Endothelial cell of umbilical vein (primary cell): ENCODE measurements at regions not wholly inside any gene's neighbourhood (a gene's known extent, or its start where the extent isn't known, plus 50 kb on each side); places are given as distances from the start of the nearest gene placed in this dataset.

Experiments
- BruUV-seq: library from RNA; stranded (reverse); fragments of 400-500 nt; replicated peaks from 2 replicates; lab custom pipeline; 2021; lab: Mats Ljungman, UMichigan
- CTCF ChIA-PET: fragments of 300-600, 350-600 bp; sonication (Branson Sonifier 250); formaldehyde crosslinking; loops from one replicate; lab custom pipeline; 2021; ENCODE audit warnings: antibody characterized with exemption, inconsistent platforms; lab: Charles Lee
- POLR2A ChIA-PET: fragments of 300-600, 350-600 bp; sonication (Branson Sonifier 250); formaldehyde crosslinking; loops from one replicate; lab custom pipeline; 2021; ENCODE audit warnings: antibody characterized with exemption, inconsistent platforms; lab: Charles Lee
- DNase-seq: peaks from one replicate; pipeline ENCODE4 v3.0.0-alpha.2; 2011; ENCODE audit warnings: low read depth, low spot score
- FAIRE-seq: peaks from 2 replicates; lab custom pipeline; 2011; peaks lifted over from hg19 to GRCh38; lab: Jason Lieb, UNC
- H2AFZ ChIP-seq: 2 replicates; pipeline ENCODE4 v1.6.0; 2012; ENCODE audit warnings: low read depth, low read length, control low read depth, inconsistent platforms
- H3K27ac ChIP-seq: 2 replicates; pipeline ENCODE4 v1.5.1; 2011; ENCODE audit warnings: low read depth, mild to moderate bottlenecking, control low read depth, low read length, moderate library complexity; ENCODE audit not compliant: insufficient read depth
- H3K27me3 ChIP-seq, 2 experiments: 2 replicates each; pipeline versions ENCODE4 v1.6.0 to v1.6.1; 2011; ENCODE audit warnings: low read length in 2 of 2, mixed read lengths in 1 of 2; ENCODE audit not compliant: control insufficient read depth in 2 of 2, insufficient read depth in 2 of 2
- H3K36me3 ChIP-seq, 2 experiments: 2 replicates in 1 of 2; 3 replicates in 1 of 2; pipeline ENCODE4 v1.5.1; 2011; ENCODE audit warnings: low read length in 2 of 2, mild to moderate bottlenecking in 1 of 2, moderate library complexity in 1 of 2; ENCODE audit not compliant: control insufficient read depth in 2 of 2, insufficient read depth in 2 of 2; ENCODE audit errors: extremely low read depth in 1 of 2
- H3K4me1 ChIP-seq: 3 replicates; pipeline ENCODE4 v1.5.1; 2011; ENCODE audit warnings: mild to moderate bottlenecking, low read length; ENCODE audit not compliant: control insufficient read depth, insufficient read depth; ENCODE audit errors: extremely low read depth
- H3K4me2 ChIP-seq: 2 replicates; pipeline ENCODE4 v1.6.1; 2011; ENCODE audit warnings: low read length, control low read depth, mixed read lengths; ENCODE audit not compliant: insufficient read depth
- H3K4me3 ChIP-seq, 3 experiments: fragments of 200-600 bp in 1 of 3; sonication (generic), shearing (Covaris generic) in 1 of 3; replicated peaks in 1 of 3; 2 replicates each; pipeline ENCODE4 v1.5.1; 2011 to 2016; ENCODE audit warnings: control low read depth in 3 of 3, low read length in 3 of 3, mild to moderate bottlenecking in 2 of 3, inconsistent platforms in 1 of 3, low read depth in 1 of 3, moderate library complexity in 1 of 3; ENCODE audit not compliant: insufficient read depth in 1 of 3
- H3K79me2 ChIP-seq: 2 replicates; pipeline ENCODE4 v1.6.0; 2012; ENCODE audit warnings: low read length, inconsistent platforms; ENCODE audit not compliant: control insufficient read depth, insufficient read depth
- H3K9ac ChIP-seq: replicated peaks from 2 replicates; pipeline ENCODE3; 2011; ENCODE audit warnings: low read length, control low read depth; ENCODE audit not compliant: insufficient read depth; ENCODE audit errors: extremely low read depth
- H3K9me1 ChIP-seq: replicated peaks from 3 replicates; pipeline ENCODE4 v1.6.0; 2011; ENCODE audit warnings: mild to moderate bottlenecking, low read length; ENCODE audit not compliant: control insufficient read depth, insufficient read depth; ENCODE audit errors: extremely low read depth
- H3K9me3 ChIP-seq: replicated peaks from 2 replicates; pipeline ENCODE4 v1.5.1; 2012; ENCODE audit warnings: low read length, inconsistent platforms; ENCODE audit not compliant: control insufficient read depth, insufficient read depth
- H4K20me1 ChIP-seq: replicated peaks from 2 replicates; pipeline ENCODE3; 2011; ENCODE audit warnings: mild to moderate bottlenecking, low read length; ENCODE audit not compliant: control insufficient read depth, insufficient read depth; ENCODE audit errors: extremely low read depth
- EZH2 ChIP-seq: IDR thresholded peaks from 2 replicates; pipeline ENCODE4 v1.6.1; 2012; ENCODE audit warnings: borderline replicate concordance, low read depth, mild to moderate bottlenecking, moderate library complexity, low read length, inconsistent platforms; ENCODE audit not compliant: severe bottlenecking
- FOS ChIP-seq: IDR thresholded peaks from 2 replicates; pipeline ENCODE4 v1.6.1; 2011; ENCODE audit warnings: mild to moderate bottlenecking, low read length, moderate library complexity, borderline replicate concordance; ENCODE audit not compliant: insufficient read depth
- GATA2 ChIP-seq: IDR thresholded peaks from 2 replicates; pipeline ENCODE4 v1.7.0; 2011; ENCODE audit warnings: low read depth, mild to moderate bottlenecking, moderate library complexity, mixed read lengths, low read length; ENCODE audit not compliant: insufficient read length, insufficient read depth
- JUN ChIP-seq: IDR thresholded peaks from 2 replicates; pipeline ENCODE4 v1.6.1; 2011; ENCODE audit warnings: borderline replicate concordance, low read depth; ENCODE audit not compliant: insufficient read length, insufficient read depth
- MYC ChIP-seq: IDR thresholded peaks from one replicate; pipeline ENCODE4 v1.6.1; 2011; ENCODE audit warnings: mild to moderate bottlenecking, low read depth, low read length
- POLR2A ChIP-seq: IDR thresholded peaks from 2 replicates; pipeline ENCODE4 v1.6.1; 2012; ENCODE audit warnings: low read depth, mild to moderate bottlenecking, control low read depth, low read length
- POLR2AphosphoS5 ChIP-seq: IDR thresholded peaks from 2 replicates; pipeline ENCODE4 v1.6.1; 2012; ENCODE audit warnings: low read depth, mild to moderate bottlenecking, control low read depth, low read length, moderate library complexity; ENCODE audit not compliant: insufficient read depth
- dilution Hi-C: fragments of 300-500 bp; cut with MboI; formaldehyde crosslinking; loops from one replicate; pipeline ENCODE4 v1.15.0; 2019; ENCODE audit warnings: low sequenced_read_pairs; ENCODE audit not compliant: extremely low pct_ligation_motif_present
- intact Hi-C: fragments of 100-400 bp; cut with micrococcal nuclease; formaldehyde crosslinking; loops from one replicate; pipeline ENCODE4 v1.10.0; 2022
- TF ChIP-seq, protein P1 (sequence below), 2 donors: IDR thresholded peaks; 1 replicate in 1 of 2; 2 replicates in 1 of 2; pipeline ENCODE4 v1.5.1; 2011; ENCODE audit warnings: low read length in 2 of 2, mild to moderate bottlenecking in 2 of 2, moderate library complexity in 2 of 2, control low read depth in 1 of 2, inconsistent platforms in 1 of 2, low read depth in 1 of 2; ENCODE audit not compliant: insufficient read depth in 1 of 2; ENCODE audit errors: extremely low read depth in 1 of 2
- TF ChIP-seq, protein P2 (sequence below): IDR thresholded peaks from 2 replicates; pipeline ENCODE4 v1.6.1; 2011; ENCODE audit not compliant: insufficient read depth, insufficient read length

DNA sequence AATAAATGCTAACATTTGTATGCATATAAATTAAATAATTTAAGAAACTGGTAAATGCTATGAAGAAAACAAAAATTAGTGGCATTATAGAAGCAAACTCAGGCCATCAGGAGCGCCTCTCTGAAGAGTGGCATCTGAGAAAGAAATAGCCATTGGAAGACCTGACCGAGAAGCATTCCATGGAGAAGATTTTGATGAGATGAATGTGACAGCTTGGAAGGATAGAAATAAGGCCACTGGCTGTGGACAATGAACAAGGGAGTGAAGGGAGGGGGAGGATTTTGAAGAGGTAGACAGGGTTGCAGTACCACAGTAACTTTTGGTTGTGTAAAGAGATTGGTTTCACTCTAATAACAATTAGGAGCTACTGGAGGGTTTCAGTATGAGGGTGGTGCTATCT, 436.7 kb downstream of the CCSER2 start:
- Histone ChIP-seq H3K79me2 (no peaks in the 10 kb centered on the region), H3K36me3 (no peaks in the 10 kb centered on the region), H3K27me3 (no peaks in the 10 kb centered on the region), H3K4me3 (no peak overlapping the region), H4K20me1 (no peaks in the 10 kb centered on the region), H3K9ac (no peak overlapping the region), H3K4me2 (no peak overlapping the region), H3K27ac (no peak overlapping the region), H3K9me3 (no peaks in the 10 kb centered on the region), H3K9me1 (no peaks in the 10 kb centered on the region), H3K4me1 (no peaks in the 10 kb centered on the region), H2AFZ (no peak overlapping the region)
- TF ChIP-seq, protein P1, sequence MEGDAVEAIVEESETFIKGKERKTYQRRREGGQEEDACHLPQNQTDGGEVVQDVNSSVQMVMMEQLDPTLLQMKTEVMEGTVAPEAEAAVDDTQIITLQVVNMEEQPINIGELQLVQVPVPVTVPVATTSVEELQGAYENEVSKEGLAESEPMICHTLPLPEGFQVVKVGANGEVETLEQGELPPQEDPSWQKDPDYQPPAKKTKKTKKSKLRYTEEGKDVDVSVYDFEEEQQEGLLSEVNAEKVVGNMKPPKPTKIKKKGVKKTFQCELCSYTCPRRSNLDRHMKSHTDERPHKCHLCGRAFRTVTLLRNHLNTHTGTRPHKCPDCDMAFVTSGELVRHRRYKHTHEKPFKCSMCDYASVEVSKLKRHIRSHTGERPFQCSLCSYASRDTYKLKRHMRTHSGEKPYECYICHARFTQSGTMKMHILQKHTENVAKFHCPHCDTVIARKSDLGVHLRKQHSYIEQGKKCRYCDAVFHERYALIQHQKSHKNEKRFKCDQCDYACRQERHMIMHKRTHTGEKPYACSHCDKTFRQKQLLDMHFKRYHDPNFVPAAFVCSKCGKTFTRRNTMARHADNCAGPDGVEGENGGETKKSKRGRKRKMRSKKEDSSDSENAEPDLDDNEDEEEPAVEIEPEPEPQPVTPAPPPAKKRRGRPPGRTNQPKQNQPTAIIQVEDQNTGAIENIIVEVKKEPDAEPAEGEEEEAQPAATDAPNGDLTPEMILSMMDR (IDR thresholded peaks at IDR 0.05; ENCODE audit: extremely low read depth in 1 of 2, insufficient read depth in 1 of 2, low read depth in 1 of 2, low read length in 2 of 2) = no peak
- TF ChIP-seq GATA2 (no peak), EZH2 (no peak), POLR2AphosphoS5 (no peak), JUN (no peak), POLR2A (no peak), MYC (no peak), FOS (no peak)
- TF ChIP-seq, protein P2, sequence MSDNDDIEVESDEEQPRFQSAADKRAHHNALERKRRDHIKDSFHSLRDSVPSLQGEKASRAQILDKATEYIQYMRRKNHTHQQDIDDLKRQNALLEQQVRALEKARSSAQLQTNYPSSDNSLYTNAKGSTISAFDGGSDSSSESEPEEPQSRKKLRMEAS = no peak
- ChIA-PET POLR2A (no interaction called here), CTCF (no interaction called here)
- no peak for FAIRE-seq
- no TSS peak for BruUV-seq
- DNase-seq = no peak
- dilution Hi-C loops (no loop called here), intact Hi-C loops (no loop called here)
